ENCODE measurements at regions not wholly inside any gene's neighbourhood (a gene's known extent, or its start where the extent isn't known, plus 50 kb on each side); places are given as distances from the start of the nearest gene placed in this dataset.

DNA sequence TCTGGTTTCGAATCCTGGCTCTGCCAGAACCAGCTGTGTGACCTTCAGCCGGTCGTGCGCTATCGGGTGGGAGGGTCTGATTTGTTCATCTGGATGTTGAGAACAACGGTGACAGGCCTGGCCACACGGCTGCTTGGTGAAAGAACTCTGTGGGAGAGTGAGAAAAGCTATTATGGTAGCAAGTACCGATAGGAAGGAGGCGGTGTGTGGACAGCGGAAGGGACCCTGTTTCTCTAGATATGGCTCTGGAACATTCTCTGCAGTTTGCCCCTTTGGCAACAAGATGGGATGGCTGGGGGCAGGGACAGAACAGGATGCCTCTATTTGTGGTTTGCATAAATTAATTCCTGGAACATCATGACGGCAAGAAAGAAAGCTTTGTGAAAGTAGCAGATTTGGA, 347.3 kb downstream of the AACS start:
- TF ChIP-seq, protein P1, sequence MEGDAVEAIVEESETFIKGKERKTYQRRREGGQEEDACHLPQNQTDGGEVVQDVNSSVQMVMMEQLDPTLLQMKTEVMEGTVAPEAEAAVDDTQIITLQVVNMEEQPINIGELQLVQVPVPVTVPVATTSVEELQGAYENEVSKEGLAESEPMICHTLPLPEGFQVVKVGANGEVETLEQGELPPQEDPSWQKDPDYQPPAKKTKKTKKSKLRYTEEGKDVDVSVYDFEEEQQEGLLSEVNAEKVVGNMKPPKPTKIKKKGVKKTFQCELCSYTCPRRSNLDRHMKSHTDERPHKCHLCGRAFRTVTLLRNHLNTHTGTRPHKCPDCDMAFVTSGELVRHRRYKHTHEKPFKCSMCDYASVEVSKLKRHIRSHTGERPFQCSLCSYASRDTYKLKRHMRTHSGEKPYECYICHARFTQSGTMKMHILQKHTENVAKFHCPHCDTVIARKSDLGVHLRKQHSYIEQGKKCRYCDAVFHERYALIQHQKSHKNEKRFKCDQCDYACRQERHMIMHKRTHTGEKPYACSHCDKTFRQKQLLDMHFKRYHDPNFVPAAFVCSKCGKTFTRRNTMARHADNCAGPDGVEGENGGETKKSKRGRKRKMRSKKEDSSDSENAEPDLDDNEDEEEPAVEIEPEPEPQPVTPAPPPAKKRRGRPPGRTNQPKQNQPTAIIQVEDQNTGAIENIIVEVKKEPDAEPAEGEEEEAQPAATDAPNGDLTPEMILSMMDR (IDR thresholded peaks at IDR 0.05; ENCODE audit: insufficient read depth, missing control alignments), result no peak
- no peak for DNase-seq (ENCODE audit: insufficient read length, low spot score)
- no peak for FAIRE-seq

DNA sequence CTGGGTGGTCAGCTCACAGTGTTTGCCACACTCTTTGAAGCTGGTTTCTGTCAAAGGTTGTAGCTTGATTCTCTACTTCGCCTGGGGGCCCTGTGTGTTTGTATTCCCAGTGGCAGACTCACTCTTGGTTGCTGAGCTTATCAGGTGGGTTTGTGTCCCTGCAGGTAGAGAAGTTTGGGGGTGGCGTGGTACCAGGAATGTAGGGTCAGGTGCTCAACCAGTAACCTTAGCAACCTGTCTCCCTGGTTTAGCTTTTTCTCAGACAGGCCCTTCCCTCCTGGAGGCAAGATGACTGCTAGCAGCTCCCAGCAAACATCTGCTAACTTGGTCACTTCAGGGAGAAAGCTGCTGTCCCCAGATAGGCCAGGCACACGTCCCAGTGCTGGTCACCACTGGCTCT, 352.2 kb downstream of the AACS start:
- TF ChIP-seq, protein P1 (IDR thresholded peaks at IDR 0.05; ENCODE audit: insufficient read depth, missing control alignments), result no peak
- FAIRE-seq (no peak), DNase-seq (ENCODE audit: insufficient read length, low spot score) (no peak)

DNA sequence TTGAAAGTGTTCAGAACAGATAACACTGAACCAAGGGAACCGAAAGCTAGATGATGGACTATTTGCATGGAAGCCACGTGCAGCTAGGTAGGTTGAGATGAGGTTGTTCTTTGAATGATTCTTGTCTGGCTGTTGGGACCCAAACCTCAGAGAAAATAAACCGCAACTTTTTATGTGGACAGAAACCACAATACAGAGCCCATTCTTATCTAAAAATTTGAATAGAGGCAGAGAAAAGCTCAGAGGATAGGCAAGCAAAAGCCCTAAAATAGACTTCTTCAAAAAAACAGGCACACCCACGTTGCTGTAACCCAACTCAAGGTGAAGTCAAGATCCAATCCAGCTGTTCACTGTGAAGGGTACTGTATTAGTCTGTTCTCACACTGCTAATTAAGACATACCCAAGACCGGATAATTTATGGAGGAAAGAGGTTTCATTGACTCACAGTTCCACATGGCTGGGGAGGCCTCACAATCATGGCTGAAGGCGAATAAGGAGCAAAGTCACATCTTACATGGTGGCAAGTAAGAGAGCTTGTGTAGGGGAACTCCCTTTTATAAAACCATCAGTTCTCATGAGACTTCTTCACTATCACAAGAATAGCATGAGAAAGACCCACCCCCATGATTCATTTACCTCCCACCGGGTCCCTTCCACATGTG, 353.8 kb downstream of the AACS start:
- DNase-seq (ENCODE audit: insufficient read length, low spot score) (no peak), FAIRE-seq (no peak)
- TF ChIP-seq, protein P1 (IDR thresholded peaks at IDR 0.05; ENCODE audit: insufficient read depth, missing control alignments), result no peak

DNA sequence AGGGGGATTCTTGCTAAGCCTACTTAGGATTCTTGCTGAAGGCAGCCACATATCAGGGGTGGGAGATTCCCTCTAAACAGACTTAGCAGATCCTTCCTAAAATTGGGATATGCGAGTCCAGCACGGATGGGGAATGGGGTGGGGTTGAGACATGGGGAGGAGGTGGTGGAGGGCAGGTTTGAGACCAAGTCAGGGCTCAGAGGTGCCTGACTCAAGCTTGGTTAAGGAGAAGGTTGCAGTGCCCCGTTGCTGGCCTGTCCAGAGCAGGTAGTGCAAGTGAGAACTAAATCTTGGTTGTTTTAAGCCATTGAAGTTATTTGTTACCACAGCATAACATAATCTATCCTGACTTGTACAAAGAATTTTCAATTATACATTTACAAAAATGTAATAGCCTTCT, 359.7 kb downstream of the AACS start:
- DNase-seq (ENCODE audit: insufficient read length, low spot score), result no peak
- TF ChIP-seq, protein P1 (IDR thresholded peaks at IDR 0.05; ENCODE audit: insufficient read depth, missing control alignments), result no peak
- FAIRE-seq, result no peak

DNA sequence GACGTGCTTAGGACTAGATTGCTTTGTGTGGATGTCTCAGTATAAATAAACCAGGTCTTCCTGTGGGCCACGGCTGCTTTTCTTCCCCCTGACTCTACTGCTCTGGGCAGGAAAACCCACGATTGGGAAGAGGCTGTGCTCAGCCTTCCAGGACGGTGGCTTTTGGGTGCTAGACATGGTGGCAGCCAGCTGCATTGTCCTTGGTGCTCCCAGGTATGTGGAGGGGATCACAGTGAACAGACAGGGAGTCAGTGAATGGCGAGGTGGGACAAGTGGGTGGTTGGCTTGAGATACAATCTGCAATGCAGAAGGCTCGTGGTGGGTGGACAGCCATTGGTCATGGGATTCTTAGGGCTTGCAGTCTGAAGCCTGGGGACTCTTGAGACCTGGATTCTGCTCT, 366.3 kb downstream of the AACS start:
- no peak for DNase-seq (ENCODE audit: insufficient read length, low spot score)
- FAIRE-seq, result no peak
- TF ChIP-seq, protein P1 (IDR thresholded peaks at IDR 0.05; ENCODE audit: insufficient read depth, missing control alignments), result no peak

DNA sequence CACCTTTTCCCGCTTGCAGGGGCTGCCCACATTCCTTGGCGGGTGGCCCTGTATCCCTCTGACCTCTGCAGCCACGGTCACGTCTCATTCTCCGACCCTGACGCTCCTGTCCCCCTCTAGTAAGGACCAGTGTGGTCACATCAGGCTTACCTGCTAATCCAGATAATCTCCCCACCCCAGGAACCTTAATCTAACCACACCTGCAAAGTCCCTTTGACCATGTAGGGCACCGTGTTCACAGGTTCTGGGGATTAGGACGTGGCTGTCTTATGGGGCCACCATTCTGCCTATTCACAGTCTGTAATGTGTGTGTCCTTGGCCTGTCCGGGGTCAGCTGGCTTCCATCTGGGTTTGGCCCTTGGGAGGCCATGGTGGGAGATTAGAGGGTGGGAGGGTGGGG, 368.9 kb downstream of the AACS start:
- TF ChIP-seq, protein P1 (IDR thresholded peaks at IDR 0.05; ENCODE audit: insufficient read depth, missing control alignments), result no peak
- DNase-seq (ENCODE audit: insufficient read length, low spot score), result no peak
- FAIRE-seq, result no peak

DNA sequence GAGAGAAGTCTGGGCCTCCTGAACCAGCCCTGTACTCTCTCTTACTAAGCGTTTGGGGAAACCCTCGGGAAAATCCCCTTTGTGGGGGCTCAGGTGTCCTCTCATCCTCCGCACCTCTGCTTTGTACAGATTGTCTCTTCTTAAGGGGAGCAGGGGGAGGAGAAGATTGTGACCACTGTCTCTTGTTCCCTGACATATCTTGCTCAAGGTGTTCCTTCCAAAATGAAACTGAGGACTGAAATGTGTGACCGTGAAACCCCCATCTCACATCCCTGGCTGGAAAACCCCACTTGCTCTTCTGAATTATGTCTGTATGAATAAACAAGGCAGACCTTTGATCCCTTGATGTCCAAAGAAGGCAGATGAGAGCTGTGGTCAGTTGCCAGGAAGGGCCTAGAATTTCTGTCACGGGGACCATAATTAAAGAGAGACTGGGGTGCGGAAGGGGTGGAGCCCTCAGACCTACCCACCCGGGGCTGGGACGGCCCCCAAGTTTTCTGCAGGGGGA, 369.8 kb downstream of the AACS start:
- DNase-seq (ENCODE audit: insufficient read length, low spot score) (no peak), FAIRE-seq (no peak)
- TF ChIP-seq, protein P1 (IDR thresholded peaks at IDR 0.05; ENCODE audit: insufficient read depth, missing control alignments), result no peak
